Right atrium auricular region (tissue), 2 donors: ENCODE measurements at regions not wholly inside any gene's neighbourhood (a gene's known extent, or its start where the extent isn't known, plus 50 kb on each side); places are given as distances from the start of the nearest gene placed in this dataset.

Experiments
- DNase-seq: peaks from one replicate; pipeline ENCODE4 v3.0.0-alpha.2; 2019; ENCODE audit warnings: low spot score
- H3K27ac ChIP-seq, 2 donors: fragments of 200-600 bp; sonication (generic); 1 replicate in 1 of 2; 2 replicates in 1 of 2; pipeline ENCODE4 v1.5.1; 2016 to 2019
- H3K27me3 ChIP-seq, 2 donors: fragments of 200-600 bp; sonication (generic); one replicate each; pipeline versions ENCODE4 v1.5.1 to v1.6.0; 2017 to 2019
- H3K36me3 ChIP-seq: fragments of 200-600 bp; sonication (generic); one replicate; pipeline ENCODE4 v1.5.1; 2016
- H3K4me1 ChIP-seq, 2 donors: fragments of 200-600 bp; sonication (generic); one replicate each; pipeline versions ENCODE4 v1.5.1 to v1.6.0; 2017 to 2019
- H3K4me3 ChIP-seq, 2 donors: fragments of 200-600 bp; sonication (generic); 1 replicate in 1 of 2; 2 replicates in 1 of 2; pipeline ENCODE4 v1.5.1; 2017 to 2019; ENCODE audit warnings: mild to moderate bottlenecking in 1 of 2, moderate library complexity in 1 of 2
- H3K9me3 ChIP-seq, 2 donors: fragments of 200-600 bp; sonication (generic); one replicate each; pipeline ENCODE4 v1.5.1; 2019
- TF ChIP-seq, protein P1 (sequence below), 2 donors: fragments of 200-600 bp; sonication (generic); IDR thresholded peaks; one replicate each; pipeline ENCODE4 v1.5.1; 2019; ENCODE audit warnings: antibody characterized with exemption in 2 of 2

DNA sequence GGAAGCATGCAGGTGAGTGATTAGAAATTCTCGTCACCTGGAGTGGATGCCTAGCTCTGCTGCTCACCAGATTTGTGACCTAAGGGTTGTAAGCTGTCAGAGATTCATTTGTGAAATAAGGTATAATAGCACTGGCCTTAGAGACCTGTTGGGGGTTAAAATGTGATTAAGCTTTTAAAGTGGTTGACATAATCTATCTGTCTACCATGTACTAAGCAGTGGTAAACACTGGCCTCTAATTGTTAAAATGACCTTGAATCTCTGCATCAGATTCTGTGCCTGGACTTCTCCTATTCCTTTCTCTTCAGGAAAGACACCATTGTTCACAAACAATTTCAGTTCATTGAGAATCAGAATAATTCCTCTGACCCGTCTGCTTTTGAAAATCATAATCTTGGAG lies 536.2 kb downstream of the CBLN4 start:
- H3K4me3 ChIP-seq: no peak overlapping the region
- no peak overlapping the region for H3K27ac ChIP-seq
- TF ChIP-seq, protein P1, sequence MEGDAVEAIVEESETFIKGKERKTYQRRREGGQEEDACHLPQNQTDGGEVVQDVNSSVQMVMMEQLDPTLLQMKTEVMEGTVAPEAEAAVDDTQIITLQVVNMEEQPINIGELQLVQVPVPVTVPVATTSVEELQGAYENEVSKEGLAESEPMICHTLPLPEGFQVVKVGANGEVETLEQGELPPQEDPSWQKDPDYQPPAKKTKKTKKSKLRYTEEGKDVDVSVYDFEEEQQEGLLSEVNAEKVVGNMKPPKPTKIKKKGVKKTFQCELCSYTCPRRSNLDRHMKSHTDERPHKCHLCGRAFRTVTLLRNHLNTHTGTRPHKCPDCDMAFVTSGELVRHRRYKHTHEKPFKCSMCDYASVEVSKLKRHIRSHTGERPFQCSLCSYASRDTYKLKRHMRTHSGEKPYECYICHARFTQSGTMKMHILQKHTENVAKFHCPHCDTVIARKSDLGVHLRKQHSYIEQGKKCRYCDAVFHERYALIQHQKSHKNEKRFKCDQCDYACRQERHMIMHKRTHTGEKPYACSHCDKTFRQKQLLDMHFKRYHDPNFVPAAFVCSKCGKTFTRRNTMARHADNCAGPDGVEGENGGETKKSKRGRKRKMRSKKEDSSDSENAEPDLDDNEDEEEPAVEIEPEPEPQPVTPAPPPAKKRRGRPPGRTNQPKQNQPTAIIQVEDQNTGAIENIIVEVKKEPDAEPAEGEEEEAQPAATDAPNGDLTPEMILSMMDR (IDR thresholded peaks at IDR 0.05): no peak
- H3K36me3 ChIP-seq: no peaks in the 10 kb centered on the region
- DNase-seq: no peak
- H3K9me3 ChIP-seq: no peaks in the 10 kb centered on the region
- H3K27me3 ChIP-seq: no peaks in the 10 kb centered on the region
- no peaks in the 10 kb centered on the region for H3K4me1 ChIP-seq

DNA sequence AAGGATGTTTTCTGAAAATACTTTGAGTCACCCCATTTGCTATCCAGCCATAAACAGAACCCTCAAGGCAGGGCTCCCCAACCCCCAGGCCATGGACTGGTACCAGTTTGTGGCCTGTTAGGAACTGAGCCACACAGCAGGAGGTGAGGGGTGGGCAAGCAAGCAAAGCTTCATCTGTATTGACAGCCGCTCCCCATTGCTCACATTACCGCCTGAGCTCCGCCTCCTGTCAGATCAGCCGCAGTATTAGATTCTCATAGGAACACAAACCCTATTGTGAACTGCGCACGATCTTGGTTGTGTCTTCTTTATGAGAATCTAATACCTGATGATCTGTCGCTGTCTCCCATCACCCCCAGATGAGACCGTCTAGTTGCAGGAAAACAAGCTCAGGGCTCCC lies 543.8 kb downstream of the CBLN4 start:
- Histone ChIP-seq H3K9me3 (no peaks in the 10 kb centered on the region), H3K36me3 (no peaks in the 10 kb centered on the region), H3K4me1 (no peaks in the 10 kb centered on the region), H3K27me3 (no peaks in the 10 kb centered on the region), H3K4me3 (no peak overlapping the region), H3K27ac (no peak overlapping the region)
- DNase-seq: no peak
- TF ChIP-seq, protein P1 (IDR thresholded peaks at IDR 0.05): no peak

DNA sequence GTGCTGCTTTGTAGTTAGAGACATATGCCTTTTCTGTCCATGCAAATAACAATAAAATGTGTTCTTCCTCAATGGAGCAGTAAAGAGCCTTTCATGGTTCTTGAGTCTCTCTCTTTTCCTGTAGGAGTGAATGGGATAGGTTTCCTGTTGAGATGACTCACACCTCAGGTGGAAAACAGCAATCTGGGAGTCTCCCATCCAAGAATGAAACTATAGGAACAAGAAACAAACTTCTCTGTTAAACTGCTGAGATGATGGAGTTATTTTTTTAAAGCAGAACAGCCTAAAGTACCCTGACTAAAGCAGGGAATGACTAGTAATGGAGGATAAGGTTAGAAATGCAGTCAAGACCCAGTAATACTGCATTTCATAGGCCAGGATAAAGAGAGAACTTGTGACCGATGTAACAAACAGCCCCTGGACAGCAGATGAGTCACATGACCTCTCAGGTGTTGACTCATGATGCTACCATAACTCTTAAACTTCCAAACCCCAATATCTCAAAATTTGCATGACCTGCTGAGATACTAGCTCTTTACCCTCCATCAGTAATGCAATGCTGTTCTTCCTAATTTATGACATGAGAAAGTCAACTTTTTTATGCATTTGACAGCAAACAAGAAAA lies 548.9 kb downstream of the CBLN4 start:
- no peaks in the 10 kb centered on the region for H3K36me3 ChIP-seq
- TF ChIP-seq, protein P1 (IDR thresholded peaks at IDR 0.05): no peak

DNA sequence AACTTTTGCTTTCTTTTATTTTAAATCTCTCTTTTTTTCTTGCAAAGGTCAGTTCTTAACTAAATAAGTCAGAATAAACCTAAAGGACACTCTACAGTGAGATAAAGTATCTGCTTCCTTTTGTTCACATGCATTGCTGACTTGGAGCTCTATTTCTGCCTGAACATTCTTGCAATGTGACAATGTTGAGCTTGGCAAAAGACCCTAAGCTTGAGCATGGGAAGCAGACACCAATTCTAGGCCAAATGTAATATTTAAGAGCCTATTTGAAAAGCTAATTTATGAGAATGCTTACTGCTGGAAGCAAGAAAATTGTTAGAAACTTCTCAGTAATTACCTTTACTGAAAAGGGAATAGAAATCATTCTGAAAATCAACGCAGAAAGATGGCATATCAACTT lies 556.2 kb downstream of the CBLN4 start:
- Histone ChIP-seq H3K36me3 (no peaks in the 10 kb centered on the region), H3K27me3 (no peaks in the 10 kb centered on the region), H3K4me1 (no peaks in the 10 kb centered on the region), H3K9me3 (no peaks in the 10 kb centered on the region), H3K4me3 (no peak overlapping the region), H3K27ac (no peak overlapping the region)
- no peak for DNase-seq
- TF ChIP-seq, protein P1 (IDR thresholded peaks at IDR 0.05): no peak

More for the DNA sequence above, 548.9 kb downstream of the CBLN4 start:
- Histone ChIP-seq H3K4me3 (no peak overlapping the region), H3K4me1 (no peaks in the 10 kb centered on the region), H3K27ac (no peak overlapping the region), H3K9me3 (no peaks in the 10 kb centered on the region), H3K27me3 (no peaks in the 10 kb centered on the region)
- no peak for DNase-seq

DNA sequence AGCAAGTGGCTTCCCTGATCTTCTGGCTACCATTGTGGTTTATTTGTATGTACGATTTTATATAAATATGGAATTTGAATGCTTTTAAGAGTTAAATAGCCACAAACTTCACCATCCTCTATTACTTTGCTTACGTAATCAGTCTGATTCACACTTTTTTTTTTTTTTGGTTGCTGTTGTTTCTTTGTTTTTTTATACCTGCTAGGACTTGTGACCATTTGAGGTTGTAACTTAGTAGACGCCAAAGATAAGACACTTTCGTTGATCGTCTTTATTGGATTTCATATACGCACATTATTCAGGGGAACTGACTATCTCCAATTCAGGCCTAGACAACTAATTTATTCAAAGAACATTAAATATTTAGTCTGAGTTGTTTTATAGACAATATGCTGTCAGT lies 559.0 kb downstream of the CBLN4 start:
- Histone ChIP-seq H3K9me3 (no peaks in the 10 kb centered on the region), H3K27ac (no peak overlapping the region), H3K4me3 (no peak overlapping the region), H3K27me3 (no peaks in the 10 kb centered on the region), H3K4me1 (no peaks in the 10 kb centered on the region), H3K36me3 (no peaks in the 10 kb centered on the region)
- DNase-seq: no peak
- TF ChIP-seq, protein P1 (IDR thresholded peaks at IDR 0.05): no peak

DNA sequence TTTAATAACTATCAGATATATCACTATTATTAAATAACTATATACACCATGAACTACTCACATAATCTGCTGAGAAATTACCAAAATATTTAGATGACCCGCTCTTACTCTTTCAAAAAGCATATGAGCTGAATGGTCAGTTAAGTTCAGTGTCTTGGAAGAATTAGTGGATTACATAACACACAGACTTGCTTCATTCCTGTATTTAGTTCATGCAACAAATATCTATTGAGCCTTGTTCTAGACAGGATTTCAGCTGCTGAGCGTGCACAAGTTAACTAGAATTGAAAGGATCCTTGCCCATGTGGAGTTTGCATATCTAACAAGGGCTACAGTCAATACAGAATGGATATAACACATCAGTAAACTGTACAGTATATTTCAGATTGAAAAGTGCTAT lies 566.2 kb downstream of the CBLN4 start:
- H3K9me3 ChIP-seq: no peaks in the 10 kb centered on the region
- H3K4me1 ChIP-seq: no peaks in the 10 kb centered on the region
- H3K27me3 ChIP-seq: no peaks in the 10 kb centered on the region
- H3K4me3 ChIP-seq: no peak overlapping the region
- no peak overlapping the region for H3K27ac ChIP-seq
- no peak for DNase-seq
- H3K36me3 ChIP-seq: no peaks in the 10 kb centered on the region
- TF ChIP-seq, protein P1 (IDR thresholded peaks at IDR 0.05): no peak
